ENCODE measurements at regions not wholly inside any gene's neighbourhood (a gene's known extent, or its start where the extent isn't known, plus 50 kb on each side); places are given as distances from the start of the nearest gene placed in this dataset.

- TF ChIP-seq ZBTB33 (IDR thresholded peaks at IDR 0.05) = no peak
- no peak for TF ChIP-seq RAD21 (IDR thresholded peaks at IDR 0.05)
- TF ChIP-seq MAX (IDR thresholded peaks at IDR 0.05) = no peak
- TF ChIP-seq RXRA (IDR thresholded peaks at IDR 0.05) = no peak
- TF ChIP-seq EGR1 (IDR thresholded peaks at IDR 0.05; ENCODE audit: low read depth in 2 of 2) = no peak
- TF ChIP-seq TAF1 (conservative IDR thresholded peaks at IDR 0.05) = no peak
- TF ChIP-seq ATF3 (IDR thresholded peaks at IDR 0.05) = no peak
- no peak for TF ChIP-seq FOXA1 (IDR thresholded peaks at IDR 0.05)
These were observed 97.6 kb downstream of the MTX3 start (continued) for GRCh38 chr5:79893485-79893884.

- H3K36me3 ChIP-seq (ENCODE audit: control insufficient read depth in 4 of 4, insufficient read depth in 3 of 4, low read depth in 1 of 4, low read length in 3 of 4) = no peaks in the 10 kb centered on the region
- 88% methylated on average over 5 of the region's 5 CpGs for WGBS
- TF ChIP-seq JUND (IDR thresholded peaks at IDR 0.05) (no peak), HNF4G (IDR thresholded peaks at IDR 0.05) (no peak), FOXA2 (IDR thresholded peaks at IDR 0.05) (no peak), RAD21 (IDR thresholded peaks at IDR 0.05) (no peak), ATF3 (IDR thresholded peaks at IDR 0.05) (no peak), RXRA (IDR thresholded peaks at IDR 0.05) (no peak), HNF4A (conservative IDR thresholded peaks at IDR 0.05) (no peak), YY1 (IDR thresholded peaks at IDR 0.05) (no peak), FOXA1 (IDR thresholded peaks at IDR 0.05) (no peak), CTCF (IDR thresholded peaks at IDR 0.05; ENCODE audit: low read depth, low read length, missing input control) (no peak), NR2F2 (IDR thresholded peaks at IDR 0.05) (no peak), MAX (IDR thresholded peaks at IDR 0.05) (no peak), GABPA (IDR thresholded peaks at IDR 0.05 in 1 of 2, conservative IDR thresholded peaks at IDR 0.05 in 1 of 2) (no peak), SP1 (IDR thresholded peaks at IDR 0.05) (no peak), ZBTB33 (IDR thresholded peaks at IDR 0.05) (no peak), REST (IDR thresholded peaks at IDR 0.05) (no peak), TAF1 (conservative IDR thresholded peaks at IDR 0.05) (no peak), EGR1 (IDR thresholded peaks at IDR 0.05; ENCODE audit: low read depth in 2 of 2) (no peak)
- H3K9ac ChIP-seq (ENCODE audit: low read depth in 1 of 2, low read length in 2 of 2) = no peak overlapping the region
- H3K27me3 ChIP-seq (ENCODE audit: control insufficient read depth in 4 of 4, insufficient read depth in 4 of 4, low read length in 3 of 4) = peaks cover 0 to 5% (median 1%) of the 10 kb centered on the region in 4 donors
- H3K27ac ChIP-seq (ENCODE audit: low read depth in 1 of 2, low read length in 2 of 2) = no peak overlapping the region
- peaks cover 0 to 12% (median 0%) of the 10 kb centered on the region in 4 donors for H3K9me3 ChIP-seq (ENCODE audit: control insufficient read depth in 4 of 4, low read length in 3 of 4)
- no peak overlapping the region for H3K4me3 ChIP-seq (ENCODE audit: low read depth in 1 of 3, low read length in 3 of 3)
- no peak for DNase-seq (ENCODE audit: low spot score)
- H3K4me1 ChIP-seq (ENCODE audit: control insufficient read depth in 4 of 4, insufficient read depth in 4 of 4, low read length in 3 of 4) = no peaks in the 10 kb centered on the region
These were observed 100.2 kb downstream of the MTX3 start for GRCh38 chr5:79890930-79891249.

Data from liver (tissue), 8 donors.